CD14-positive monocyte (primary cell): ENCODE measurements at regions not wholly inside any gene's neighbourhood (a gene's known extent, or its start where the extent isn't known, plus 50 kb on each side); places are given as distances from the start of the nearest gene placed in this dataset.

Experiments
- DNase-seq, 3 donors: peaks; one replicate each; pipeline ENCODE4 v3.0.0-alpha.2; 2011 to 2022
- H2AFZ ChIP-seq: 2 replicates; pipeline ENCODE4 v1.6.0; 2012; ENCODE audit warnings: mild to moderate bottlenecking, low read depth, low read length, inconsistent platforms; ENCODE audit not compliant: insufficient read depth, poor library complexity, severe bottlenecking
- H3K27ac ChIP-seq, 2 donors: 1 replicate in 1 of 2; 2 replicates in 1 of 2; pipeline ENCODE4 v1.5.1; 2012 to 2013; ENCODE audit warnings: low read length in 2 of 2, control low read depth in 1 of 2, inconsistent platforms in 1 of 2, low read depth in 1 of 2, mild to moderate bottlenecking in 1 of 2
- H3K27me3 ChIP-seq, 2 donors: one replicate each; pipeline versions ENCODE4 v1.6.0 to v1.6.1; 2011 to 2013; ENCODE audit warnings: low read length in 2 of 2; ENCODE audit not compliant: control insufficient read depth in 2 of 2, insufficient read depth in 2 of 2
- H3K36me3 ChIP-seq, 2 donors: replicated peaks in 1 of 2; 1 replicate in 1 of 2; 2 replicates in 1 of 2; pipeline versions ENCODE4 v1.5.1 to v1.6.1; 2012 to 2013; ENCODE audit warnings: low read length in 2 of 2, control low read depth in 1 of 2, inconsistent platforms in 1 of 2, mild to moderate bottlenecking in 1 of 2; ENCODE audit not compliant: insufficient read depth in 2 of 2, control insufficient read depth in 1 of 2
- H3K4me1 ChIP-seq, 2 donors: 1 replicate in 1 of 2; 2 replicates in 1 of 2; pipeline versions ENCODE4 v1.5.1 to v1.6.1; 2012 to 2013; ENCODE audit warnings: low read length in 2 of 2, control low read depth in 1 of 2, inconsistent platforms in 1 of 2, mild to moderate bottlenecking in 1 of 2, moderate library complexity in 1 of 2; ENCODE audit not compliant: insufficient read depth in 2 of 2, control insufficient read depth in 1 of 2
- H3K4me2 ChIP-seq: replicated peaks from 2 replicates; pipeline ENCODE3; 2012; ENCODE audit warnings: low read length, moderate library complexity, mild to moderate bottlenecking; ENCODE audit not compliant: poor library complexity, severe bottlenecking; ENCODE audit errors: extremely low read depth
- H3K4me3 ChIP-seq, 3 experiments: fragments of 200-600 bp in 1 of 3; sonication (generic) in 1 of 3; replicated peaks in 1 of 3; 1 replicate in 2 of 3; 2 replicates in 1 of 3; pipeline ENCODE4 v1.5.1; 2011 to 2013; ENCODE audit warnings: low read length in 3 of 3, mild to moderate bottlenecking in 3 of 3, control low read depth in 2 of 3, low read depth in 2 of 3, inconsistent platforms in 1 of 3, moderate library complexity in 1 of 3
- H3K79me2 ChIP-seq: 2 replicates; pipeline ENCODE4 v1.6.0; 2012; ENCODE audit warnings: mild to moderate bottlenecking, control low read depth, inconsistent platforms, low read length, moderate library complexity; ENCODE audit not compliant: insufficient read depth
- H3K9ac ChIP-seq: 2 replicates; pipeline ENCODE4 v1.6.0; 2017; ENCODE audit warnings: low read length, mild to moderate bottlenecking; ENCODE audit not compliant: insufficient read depth, poor library complexity, severe bottlenecking
- H3K9me3 ChIP-seq, 2 donors: replicated peaks in 1 of 2; 1 replicate in 1 of 2; 2 replicates in 1 of 2; pipeline versions ENCODE4 v1.5.1 to v1.6.1; 2012 to 2013; ENCODE audit warnings: low read length in 2 of 2, control low read depth in 1 of 2; ENCODE audit not compliant: control insufficient read depth in 1 of 2, insufficient read depth in 1 of 2
- H4K20me1 ChIP-seq: 2 replicates; pipeline ENCODE4 v1.6.0; 2012; ENCODE audit warnings: mild to moderate bottlenecking, low read length, control low read depth, moderate library complexity; ENCODE audit not compliant: insufficient read depth
- H3K27ac Mint-ChIP-seq, 7 donors: one replicate each; pipeline ENCODE4 v1.8.0; 2020; ENCODE audit warnings: mild to moderate bottlenecking in 7 of 7, mixed read lengths in 7 of 7, moderate library complexity in 6 of 7, inconsistent platforms in 2 of 7
- H3K27me3 Mint-ChIP-seq, 3 donors: one replicate each; pipeline ENCODE4 v1.8.0; 2021 to 2022; ENCODE audit warnings: low read depth in 3 of 3, mild to moderate bottlenecking in 3 of 3, mixed read lengths in 3 of 3, moderate library complexity in 3 of 3, inconsistent platforms in 1 of 3
- H3K36me3 Mint-ChIP-seq, 2 donors: one replicate each; pipeline ENCODE4 v1.8.0; 2020; ENCODE audit warnings: mixed read lengths in 2 of 2, inconsistent platforms in 1 of 2, mild to moderate bottlenecking in 1 of 2
- H3K4me1 Mint-ChIP-seq: one replicate; pipeline ENCODE4 v1.8.0; 2020; ENCODE audit warnings: mild to moderate bottlenecking, mixed read lengths
- H3K4me3 Mint-ChIP-seq, 2 donors: one replicate each; pipeline ENCODE4 v1.8.0; 2020; ENCODE audit warnings: mild to moderate bottlenecking in 2 of 2, mixed read lengths in 2 of 2, moderate library complexity in 1 of 2
- H3K9me3 Mint-ChIP-seq, 7 donors: one replicate each; pipeline ENCODE4 v1.8.0; 2020 to 2022; ENCODE audit warnings: mixed read lengths in 7 of 7, mild to moderate bottlenecking in 6 of 7, moderate library complexity in 6 of 7, inconsistent platforms in 2 of 7
- WGBS: methylation state at CpG from one replicate; pipeline ENCODE4 v1.1.5; 2013; ENCODE audit warnings: missing lambda C conversion rate; ENCODE audit not compliant: insufficient coverage; 5-methylcytosine and 5-hydroxymethylcytosine counted together
- intact Hi-C, 2 donors: fragments of 100-400 bp; cut with micrococcal nuclease; formaldehyde crosslinking; loops; one replicate each; pipeline versions ENCODE4 v1.15.0 to v1.15.1; 2023
- TF ChIP-seq, protein P1 (sequence below): fragments of 200-600 bp; IDR thresholded peaks from one replicate; pipeline ENCODE4 v1.8.0; 2022; ENCODE audit warnings: antibody characterized with exemption, mild to moderate bottlenecking

DNA sequence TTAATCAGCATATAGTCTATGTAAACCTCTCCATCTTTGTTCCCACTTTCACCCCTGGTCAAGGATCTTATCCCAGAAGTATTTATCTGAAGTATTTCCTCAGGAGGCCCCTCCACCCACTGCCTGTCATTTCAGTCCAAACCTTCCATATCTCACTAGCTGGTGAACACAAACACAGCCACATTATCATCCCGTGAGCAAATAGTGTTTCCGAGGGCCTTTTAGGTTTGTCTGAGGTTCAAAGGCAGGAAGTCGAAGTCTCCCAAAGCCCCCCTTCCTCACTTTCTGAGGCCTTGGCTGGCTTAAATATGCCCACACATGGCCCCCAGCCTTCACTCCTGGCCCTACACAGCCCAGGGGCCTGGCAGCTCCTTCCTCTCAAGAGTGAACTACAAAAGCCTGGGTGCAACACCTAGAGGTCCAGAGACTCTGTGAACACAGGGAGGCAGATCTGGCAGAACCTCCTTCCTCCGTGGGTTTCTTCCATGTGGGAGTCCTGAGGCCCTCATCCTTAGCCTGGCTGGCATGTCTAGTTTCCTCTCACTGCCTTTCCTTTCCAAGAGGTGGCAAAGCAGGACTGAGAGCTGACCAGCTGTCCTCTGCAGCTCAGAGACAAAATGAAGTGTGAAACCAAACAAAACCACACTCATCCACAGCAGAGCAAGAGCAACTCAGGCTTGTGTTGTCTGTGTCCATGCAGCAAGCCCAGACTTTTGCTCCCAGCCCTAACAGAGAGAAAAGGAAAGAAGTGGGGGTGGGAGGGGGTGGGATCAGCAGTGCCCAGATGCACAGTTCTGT lies 264.2 kb downstream of the SS18 start:
- H3K4me1 Mint-ChIP-seq: no peaks in the 10 kb centered on the region
- no peaks in the 10 kb centered on the region for H4K20me1 ChIP-seq
- intact Hi-C loops: no loop called here
- H3K36me3 Mint-ChIP-seq: no peaks in the 10 kb centered on the region
- no peak overlapping the region for H2AFZ ChIP-seq
- H3K79me2 ChIP-seq: no peaks in the 10 kb centered on the region
- H3K9ac ChIP-seq: no peak overlapping the region
- no peaks in the 10 kb centered on the region for H3K36me3 ChIP-seq
- no peak overlapping the region for H3K4me3 Mint-ChIP-seq
- no peaks in the 10 kb centered on the region for H3K27me3 ChIP-seq
- TF ChIP-seq, protein P1, sequence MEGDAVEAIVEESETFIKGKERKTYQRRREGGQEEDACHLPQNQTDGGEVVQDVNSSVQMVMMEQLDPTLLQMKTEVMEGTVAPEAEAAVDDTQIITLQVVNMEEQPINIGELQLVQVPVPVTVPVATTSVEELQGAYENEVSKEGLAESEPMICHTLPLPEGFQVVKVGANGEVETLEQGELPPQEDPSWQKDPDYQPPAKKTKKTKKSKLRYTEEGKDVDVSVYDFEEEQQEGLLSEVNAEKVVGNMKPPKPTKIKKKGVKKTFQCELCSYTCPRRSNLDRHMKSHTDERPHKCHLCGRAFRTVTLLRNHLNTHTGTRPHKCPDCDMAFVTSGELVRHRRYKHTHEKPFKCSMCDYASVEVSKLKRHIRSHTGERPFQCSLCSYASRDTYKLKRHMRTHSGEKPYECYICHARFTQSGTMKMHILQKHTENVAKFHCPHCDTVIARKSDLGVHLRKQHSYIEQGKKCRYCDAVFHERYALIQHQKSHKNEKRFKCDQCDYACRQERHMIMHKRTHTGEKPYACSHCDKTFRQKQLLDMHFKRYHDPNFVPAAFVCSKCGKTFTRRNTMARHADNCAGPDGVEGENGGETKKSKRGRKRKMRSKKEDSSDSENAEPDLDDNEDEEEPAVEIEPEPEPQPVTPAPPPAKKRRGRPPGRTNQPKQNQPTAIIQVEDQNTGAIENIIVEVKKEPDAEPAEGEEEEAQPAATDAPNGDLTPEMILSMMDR: no peak
- DNase-seq: no peak
- H3K27me3 Mint-ChIP-seq: peaks cover 0 to 3% (median 0%) of the 10 kb centered on the region in 3 donors
- H3K9me3 ChIP-seq: no peaks in the 10 kb centered on the region
- H3K4me1 ChIP-seq: no peaks in the 10 kb centered on the region
- no peak overlapping the region for H3K27ac Mint-ChIP-seq
- 79% methylated on average over 4 of the region's 4 CpGs for WGBS
- no peak overlapping the region for H3K27ac ChIP-seq
- peaks cover 0 to 2% (median 0%) of the 10 kb centered on the region in 7 donors for H3K9me3 Mint-ChIP-seq
- no peak overlapping the region for H3K4me3 ChIP-seq
- H3K4me2 ChIP-seq: no peak overlapping the region

DNA sequence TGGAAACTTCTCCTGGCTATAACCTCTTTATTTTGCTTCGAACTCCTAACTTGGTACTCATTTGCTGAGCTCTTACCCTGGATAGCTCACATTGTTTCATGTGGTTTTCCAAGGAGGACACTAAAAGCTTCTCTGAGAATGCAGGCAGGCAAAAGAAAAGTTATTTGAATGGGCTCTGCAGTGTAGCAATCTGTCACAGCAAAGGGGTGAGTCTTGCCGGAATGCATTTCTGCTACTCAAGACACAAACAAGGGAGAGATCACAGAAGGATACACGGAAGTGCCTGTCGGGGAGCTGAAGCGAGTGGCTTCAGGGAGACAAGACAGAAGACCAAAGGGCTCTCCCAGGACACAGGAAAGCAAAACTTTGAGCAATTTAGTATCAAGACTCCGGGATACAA lies 265.4 kb downstream of the SS18 start:
- no peak overlapping the region for H3K27ac ChIP-seq
- Mint-ChIP-seq H3K4me1 (no peaks in the 10 kb centered on the region), H3K9me3 (peaks cover 0 to 2% (median 0%) of the 10 kb centered on the region in 7 donors), H3K4me3 (no peak overlapping the region), H3K27me3 (peaks cover 0 to 3% (median 0%) of the 10 kb centered on the region in 3 donors), H3K36me3 (no peaks in the 10 kb centered on the region), H3K27ac (no peak overlapping the region)
- DNase-seq: no peak
- no peak overlapping the region for H3K4me2 ChIP-seq
- no peaks in the 10 kb centered on the region for H3K4me1 ChIP-seq
- 94% methylated on average over 5 of the region's 6 CpGs for WGBS
- no peaks in the 10 kb centered on the region for H4K20me1 ChIP-seq
- TF ChIP-seq, protein P1: no peak
- H3K4me3 ChIP-seq: no peak overlapping the region
- no peak overlapping the region for H3K9ac ChIP-seq
- no peaks in the 10 kb centered on the region for H3K36me3 ChIP-seq
- no peak overlapping the region for H2AFZ ChIP-seq
- no peaks in the 10 kb centered on the region for H3K9me3 ChIP-seq
- no peaks in the 10 kb centered on the region for H3K27me3 ChIP-seq
- intact Hi-C loops: no loop called here
- no peaks in the 10 kb centered on the region for H3K79me2 ChIP-seq
